GM20000 (cell line): ENCODE measurements at regions not wholly inside any gene's neighbourhood (a gene's known extent, or its start where the extent isn't known, plus 50 kb on each side); places are given as distances from the start of the nearest gene placed in this dataset.

Experiments
- DNase-seq: peaks from one replicate; pipeline ENCODE4 v3.0.0; 2012; ENCODE audit warnings: low spot score
- CTCF ChIP-seq: IDR thresholded peaks from 2 replicates; pipeline ENCODE4 v1.5.1; 2012; ENCODE audit warnings: mild to moderate bottlenecking, control low read depth; ENCODE audit errors: extremely low read depth, missing control alignments

- TF ChIP-seq CTCF: no peak
- no peak for DNase-seq
These were observed 181.7 kb upstream of the ARID1B start for GRCh38 chr6:156595476-156595875.

GRCh38 chr6:156593893-156594292 lies 183.3 kb upstream of the ARID1B start:
- no peak for TF ChIP-seq CTCF
- DNase-seq: no peak

- no peak for TF ChIP-seq CTCF
- DNase-seq: no peak
These were observed 184.1 kb upstream of the ARID1B start for GRCh38 chr6:156593127-156593526.

GRCh38 chr6:156590482-156590881 lies 186.7 kb upstream of the ARID1B start:
- TF ChIP-seq CTCF: no peak
- no peak for DNase-seq

- DNase-seq: no peak
- no peak for TF ChIP-seq CTCF
These were observed 187.9 kb upstream of the ARID1B start for GRCh38 chr6:156589281-156589680.

- DNase-seq: no peak
- TF ChIP-seq CTCF: no peak
These were observed 189.4 kb upstream of the ARID1B start for GRCh38 chr6:156587751-156588301.

- no peak for TF ChIP-seq CTCF
- no peak for DNase-seq
These were observed 190.1 kb upstream of the ARID1B start for GRCh38 chr6:156587071-156587470.
